HepG2 (cell line): ENCODE measurements at regions not wholly inside any gene's neighbourhood (a gene's known extent, or its start where the extent isn't known, plus 50 kb on each side); places are given as distances from the start of the nearest gene placed in this dataset.

Source experiments
- KDM1A ChIP-seq: IDR thresholded peaks from 2 replicates; pipeline ENCODE4 v1.6.1; 2016; ENCODE audit warnings: missing compliant biosample characterization
- ZNF660 ChIP-seq: sonication (generic); formaldehyde crosslinking; IDR thresholded peaks from 2 replicates; pipeline ENCODE4 v1.5.1; 2020; ENCODE audit warnings: mild to moderate bottlenecking, low read depth, missing genetic modification reagents, borderline replicate concordance

DNA sequence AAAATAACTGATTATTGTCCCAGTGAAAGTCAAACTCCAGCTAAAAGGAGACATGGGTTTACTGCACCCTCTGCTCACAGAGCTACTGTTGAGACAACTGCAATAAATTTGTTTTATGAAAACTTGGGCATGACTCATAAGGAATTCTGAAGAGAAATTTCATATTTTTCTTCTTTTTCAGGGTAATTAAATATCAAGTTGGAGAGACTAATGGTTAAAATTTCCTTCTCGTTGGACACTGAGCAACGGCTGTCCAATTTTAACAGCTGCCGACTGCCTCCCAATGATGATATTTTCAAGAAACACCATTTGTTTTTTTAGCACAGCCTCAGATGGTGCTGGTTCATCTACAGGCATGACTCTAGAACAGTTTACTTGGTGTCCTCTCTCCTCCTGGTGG is 259.2 kb upstream of the RGMB start:
- TF ChIP-seq KDM1A (CRISPR knock-in tag): no peak
- no peak for TF ChIP-seq ZNF660 (CRISPR knock-in tag)
